GM18907 (cell line): ENCODE measurements at regions not wholly inside any gene's neighbourhood (a gene's known extent, or its start where the extent isn't known, plus 50 kb on each side); places are given as distances from the start of the nearest gene placed in this dataset.
A peak's percentile ranks its signal among the peaks of the same experiment; 100 is the strongest.
"Not testable (repeated sequence)": the region's sequence is repeated elsewhere in the genome, so short reads cannot be mapped to it uniquely, and the experiment has no call there.

Source experiments
- ATAC-seq: cut with Tn5 transposase; IDR thresholded peaks from one replicate; pipeline ENCODE4 v1.9.1; 2021; ENCODE audit warnings: mild to moderate bottlenecking, moderate library complexity; ENCODE audit not compliant: unreplicated experiment

- no peak for ATAC-seq
Observed at GRCh38 chr1:99441299-99442095, 177.2 kb downstream of the PLPPR4 start.

GRCh38 chr1:99444211-99444927, 180.1 kb downstream of the PLPPR4 start:
- not testable (repeated sequence) for ATAC-seq

- no peak for ATAC-seq
Observed at GRCh38 chr1:99445071-99445470, 180.8 kb downstream of the PLPPR4 start.

GRCh38 chr1:99445486-99445885, 181.2 kb downstream of the PLPPR4 start:
- no peak for ATAC-seq

GRCh38 chr1:99447721-99448120, 183.4 kb downstream of the PLPPR4 start:
- ATAC-seq, result no peak

- ATAC-seq, result no peak
Observed at GRCh38 chr1:99455760-99456159, 190.2 kb upstream of the PALMD start.

GRCh38 chr1:99456536-99456935, 189.4 kb upstream of the PALMD start:
- no peak for ATAC-seq

GRCh38 chr1:99457381-99458165, 188.3 kb upstream of the PALMD start:
- ATAC-seq, result no peak

GRCh38 chr1:99461499-99461898, 184.4 kb upstream of the PALMD start:
- ATAC-seq, result no peak

- no peak for ATAC-seq
Observed at GRCh38 chr1:99464738-99465137, 181.2 kb upstream of the PALMD start.

GRCh38 chr1:99465176-99465900, 180.6 kb upstream of the PALMD start:
- no peak for ATAC-seq

GRCh38 chr1:99467645-99468044, 178.3 kb upstream of the PALMD start:
- no peak for ATAC-seq

- ATAC-seq, result no peak
Observed at GRCh38 chr1:99469550-99469971, 176.4 kb upstream of the PALMD start.

- ATAC-seq, result no peak
Observed at GRCh38 chr1:99472893-99473292, 173.0 kb upstream of the PALMD start.

GRCh38 chr1:99474350-99474893, 171.5 kb upstream of the PALMD start:
- no peak for ATAC-seq

GRCh38 chr1:99476058-99476457, 169.9 kb upstream of the PALMD start:
- ATAC-seq, result no peak

- peak; percentile 88 for ATAC-seq
Observed at GRCh38 chr1:99481391-99481996, 164.4 kb upstream of the PALMD start.

GRCh38 chr1:99482286-99482685, 163.6 kb upstream of the PALMD start:
- no peak for ATAC-seq

- no peak for ATAC-seq
Observed at GRCh38 chr1:99482750-99483149, 163.2 kb upstream of the PALMD start.

GRCh38 chr1:99490031-99490430, 155.9 kb upstream of the PALMD start:
- no peak for ATAC-seq
